ENCODE measurements at regions not wholly inside any gene's neighbourhood (a gene's known extent, or its start where the extent isn't known, plus 50 kb on each side); places are given as distances from the start of the nearest gene placed in this dataset.
"Not testable (repeated sequence)": the region's sequence is repeated elsewhere in the genome, so short reads cannot be mapped to it uniquely, and the experiment has no call there.

- DNase-seq: no peak
Measured at GRCh38 chr1:157367870-157368269, 184.4 kb downstream of the FCRL5 start.

- DNase-seq: no peak
Measured at GRCh38 chr1:157367091-157367739, 185.1 kb downstream of the FCRL5 start.

GRCh38 chr1:157364612-157365011, 187.7 kb downstream of the FCRL5 start:
- DNase-seq: no peak

- peak; percentile 47 for DNase-seq
Measured at GRCh38 chr1:157363660-157364140, 188.6 kb downstream of the FCRL5 start.

- DNase-seq: peak; percentile 89
Measured at GRCh38 chr1:157360023-157360390, 192.3 kb downstream of the FCRL5 start.

GRCh38 chr1:157359314-157360022, 192.8 kb downstream of the FCRL5 start:
- DNase-seq: peak; percentile 89

- DNase-seq: no peak
Measured at GRCh38 chr1:157357111-157357510, 195.2 kb downstream of the FCRL5 start.

- DNase-seq: no peak
Measured at GRCh38 chr1:157356601-157357000, 195.7 kb downstream of the FCRL5 start.

- DNase-seq: no peak
Measured at GRCh38 chr1:157353546-157353945, 198.8 kb downstream of the FCRL5 start.

GRCh38 chr1:157352817-157353408, 199.4 kb downstream of the FCRL5 start:
- no peak for DNase-seq

- DNase-seq: no peak
Measured at GRCh38 chr1:157352216-157352615, 200.1 kb downstream of the FCRL5 start.

GRCh38 chr1:157351800-157352199, 200.5 kb downstream of the FCRL5 start:
- not testable (repeated sequence) for DNase-seq

- DNase-seq: no peak
Measured at GRCh38 chr1:157348538-157349480, 203.5 kb downstream of the FCRL5 start.

GRCh38 chr1:157347506-157347905, 204.8 kb downstream of the FCRL5 start:
- no peak for DNase-seq

- DNase-seq: not testable (repeated sequence)
Measured at GRCh38 chr1:157337785-157338184, 199.6 kb upstream of the ETV3 start.

GRCh38 chr1:157335056-157335455, 196.9 kb upstream of the ETV3 start:
- no peak for DNase-seq

- no peak for DNase-seq
Measured at GRCh38 chr1:157334041-157334440, 195.8 kb upstream of the ETV3 start.

- DNase-seq: not testable (repeated sequence)
Measured at GRCh38 chr1:157330177-157330576, 192.0 kb upstream of the ETV3 start.

GRCh38 chr1:157328120-157328519, 189.9 kb upstream of the ETV3 start:
- DNase-seq: not testable (repeated sequence)

GRCh38 chr1:157326173-157326859, 188.1 kb upstream of the ETV3 start:
- no peak for DNase-seq

GRCh38 chr1:157325220-157325619, 187.0 kb upstream of the ETV3 start:
- DNase-seq: no peak

- DNase-seq: not testable (repeated sequence)
Measured at GRCh38 chr1:157321972-157322371, 183.8 kb upstream of the ETV3 start.
